ENCODE measurements at regions not wholly inside any gene's neighbourhood (a gene's known extent, or its start where the extent isn't known, plus 50 kb on each side); places are given as distances from the start of the nearest gene placed in this dataset.

- no peak for TF ChIP-seq CTCF (IDR thresholded peaks at IDR 0.05 in 4 of 5, conservative IDR thresholded peaks at IDR 0.05 in 1 of 5)
- TF ChIP-seq POLR2A (IDR thresholded peaks at IDR 0.05) = no peak
These were observed 87.4 kb upstream of the THBS2 start for GRCh38 chr6:169341065-169341464.
